NB4 (cell line): ENCODE measurements at regions not wholly inside any gene's neighbourhood (a gene's known extent, or its start where the extent isn't known, plus 50 kb on each side); places are given as distances from the start of the nearest gene placed in this dataset.

Experiments used
- DNase-seq: peaks from one replicate; pipeline ENCODE4 v3.0.0; 2010; ENCODE audit warnings: low read depth
- H3K4me3 ChIP-seq: one replicate; pipeline ENCODE4 v1.5.1; 2011; ENCODE audit warnings: mild to moderate bottlenecking, low read depth, low read length, moderate library complexity
- MYC ChIP-seq: IDR thresholded peaks from 2 replicates; pipeline ENCODE4 v1.6.1; 2011; ENCODE audit warnings: low read depth, low read length
- POLR2A ChIP-seq: IDR thresholded peaks from 2 replicates; pipeline ENCODE4 v1.6.1; 2011; ENCODE audit warnings: mild to moderate bottlenecking; ENCODE audit not compliant: insufficient read length; ENCODE audit errors: extremely low read depth
- TF ChIP-seq, protein P1 (sequence below): IDR thresholded peaks from one replicate; pipeline ENCODE4 v1.5.1; 2012; ENCODE audit warnings: low read depth, low read length
- TF ChIP-seq, protein P2 (sequence below): IDR thresholded peaks from 2 replicates; pipeline ENCODE4 v1.6.1; 2011; ENCODE audit warnings: low read depth, low read length

DNA sequence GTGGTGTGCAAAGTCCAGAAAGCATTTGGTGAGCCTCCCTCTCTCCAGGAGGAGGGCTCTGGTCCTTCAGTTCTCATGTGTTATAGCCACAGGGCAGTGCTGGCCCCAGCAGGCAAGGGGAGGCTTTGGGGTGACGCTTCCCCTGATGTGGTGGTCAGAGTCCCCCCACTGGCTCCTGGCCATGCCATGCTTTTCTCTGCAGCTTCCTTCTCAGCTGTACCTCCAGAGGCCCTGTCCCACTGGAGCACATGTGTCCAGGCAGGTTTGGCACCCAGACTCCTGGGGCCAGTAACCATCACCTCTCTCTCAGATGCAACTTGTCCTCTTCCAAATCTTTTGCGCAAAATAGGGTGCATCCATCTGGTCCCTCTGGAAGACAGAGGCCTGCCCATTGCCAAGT is 233.0 kb upstream of the ZNF32 start:
- H3K4me3 ChIP-seq = no peak overlapping the region
- no peak for DNase-seq
- TF ChIP-seq MYC = no peak
- TF ChIP-seq, protein P1, sequence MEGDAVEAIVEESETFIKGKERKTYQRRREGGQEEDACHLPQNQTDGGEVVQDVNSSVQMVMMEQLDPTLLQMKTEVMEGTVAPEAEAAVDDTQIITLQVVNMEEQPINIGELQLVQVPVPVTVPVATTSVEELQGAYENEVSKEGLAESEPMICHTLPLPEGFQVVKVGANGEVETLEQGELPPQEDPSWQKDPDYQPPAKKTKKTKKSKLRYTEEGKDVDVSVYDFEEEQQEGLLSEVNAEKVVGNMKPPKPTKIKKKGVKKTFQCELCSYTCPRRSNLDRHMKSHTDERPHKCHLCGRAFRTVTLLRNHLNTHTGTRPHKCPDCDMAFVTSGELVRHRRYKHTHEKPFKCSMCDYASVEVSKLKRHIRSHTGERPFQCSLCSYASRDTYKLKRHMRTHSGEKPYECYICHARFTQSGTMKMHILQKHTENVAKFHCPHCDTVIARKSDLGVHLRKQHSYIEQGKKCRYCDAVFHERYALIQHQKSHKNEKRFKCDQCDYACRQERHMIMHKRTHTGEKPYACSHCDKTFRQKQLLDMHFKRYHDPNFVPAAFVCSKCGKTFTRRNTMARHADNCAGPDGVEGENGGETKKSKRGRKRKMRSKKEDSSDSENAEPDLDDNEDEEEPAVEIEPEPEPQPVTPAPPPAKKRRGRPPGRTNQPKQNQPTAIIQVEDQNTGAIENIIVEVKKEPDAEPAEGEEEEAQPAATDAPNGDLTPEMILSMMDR = no peak
- TF ChIP-seq, protein P2, sequence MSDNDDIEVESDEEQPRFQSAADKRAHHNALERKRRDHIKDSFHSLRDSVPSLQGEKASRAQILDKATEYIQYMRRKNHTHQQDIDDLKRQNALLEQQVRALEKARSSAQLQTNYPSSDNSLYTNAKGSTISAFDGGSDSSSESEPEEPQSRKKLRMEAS = no peak
- no peak for TF ChIP-seq POLR2A

DNA sequence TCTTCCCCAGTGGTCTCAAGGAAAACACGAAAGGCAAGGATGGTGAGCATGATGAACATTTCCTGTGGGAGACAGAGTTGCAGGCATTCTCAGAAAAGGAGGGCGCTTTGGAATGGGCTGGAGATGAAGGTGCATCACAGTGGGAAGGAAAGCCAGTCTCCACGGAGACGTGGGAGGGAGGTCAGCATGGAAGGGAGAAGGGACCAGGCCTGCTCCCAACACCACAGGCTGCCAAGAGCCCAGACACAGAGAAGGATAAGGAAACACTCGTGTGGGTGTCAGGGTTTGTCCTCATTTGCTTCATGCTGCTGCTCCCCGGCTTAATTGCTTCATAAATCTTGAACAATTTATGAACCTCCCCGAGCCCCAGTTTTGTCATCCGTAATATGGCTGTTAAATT is 231.5 kb upstream of the ZNF32 start:
- H3K4me3 ChIP-seq = no peak overlapping the region
- no peak for DNase-seq
- TF ChIP-seq, protein P2 = no peak
- TF ChIP-seq MYC (no peak), POLR2A (no peak)
- TF ChIP-seq, protein P1 = no peak

GRCh38 chr10:43879742-43880141 is 231.1 kb upstream of the ZNF32 start:
- H3K4me3 ChIP-seq = no peak overlapping the region
- TF ChIP-seq, protein P1 = no peak
- TF ChIP-seq MYC (no peak), POLR2A (no peak)
- TF ChIP-seq, protein P2 = no peak
- DNase-seq = no peak

GRCh38 chr10:43879162-43879561 is 230.5 kb upstream of the ZNF32 start:
- TF ChIP-seq MYC = no peak
- no peak for TF ChIP-seq POLR2A
- TF ChIP-seq, protein P2 = no peak
- TF ChIP-seq, protein P1 = no peak
- no peak overlapping the region for H3K4me3 ChIP-seq
- no peak for DNase-seq

GRCh38 chr10:43878386-43878785 is 229.7 kb upstream of the ZNF32 start:
- DNase-seq = no peak

More at GRCh38 chr10:43878386-43878785, 229.7 kb upstream of the ZNF32 start:
- TF ChIP-seq, protein P2 = no peak
- TF ChIP-seq, protein P1 = no peak
- TF ChIP-seq MYC (no peak), POLR2A (no peak)
- no peak overlapping the region for H3K4me3 ChIP-seq
